GM19397 (cell line): ENCODE measurements at regions not wholly inside any gene's neighbourhood (a gene's known extent, or its start where the extent isn't known, plus 50 kb on each side); places are given as distances from the start of the nearest gene placed in this dataset.

Experiments
- ATAC-seq: cut with Tn5 transposase; IDR thresholded peaks from one replicate; pipeline ENCODE4 v1.9.1; 2021; ENCODE audit warnings: mild to moderate bottlenecking, moderate library complexity; ENCODE audit not compliant: unreplicated experiment

- no peak for ATAC-seq
Measured at GRCh38 chr6:126526996-126527606, 187.2 kb downstream of the CENPW start.

- no peak for ATAC-seq
Measured at GRCh38 chr6:126529637-126530362, 189.9 kb downstream of the CENPW start.

- no peak for ATAC-seq
Measured at GRCh38 chr6:126530775-126531174, 190.9 kb downstream of the CENPW start.

GRCh38 chr6:126531286-126531685 lies 191.4 kb downstream of the CENPW start:
- no peak for ATAC-seq

- ATAC-seq, result peak; percentile 59
Measured at GRCh38 chr6:126531840-126532239, 191.9 kb downstream of the CENPW start.

GRCh38 chr6:126534401-126534800 lies 194.5 kb downstream of the CENPW start:
- ATAC-seq, result no peak

- no peak for ATAC-seq
Measured at GRCh38 chr6:126535138-126535537, 195.2 kb downstream of the CENPW start.

GRCh38 chr6:126535595-126535994 lies 195.7 kb downstream of the CENPW start:
- ATAC-seq, result no peak

- ATAC-seq, result no peak
Measured at GRCh38 chr6:126537061-126537816, 197.3 kb downstream of the CENPW start.

GRCh38 chr6:126539022-126539421 lies 199.1 kb downstream of the CENPW start:
- no peak for ATAC-seq

GRCh38 chr6:126540161-126540560 lies 200.2 kb downstream of the CENPW start:
- no peak for ATAC-seq

- ATAC-seq, result no peak
Measured at GRCh38 chr6:126541806-126542491, 202.0 kb downstream of the CENPW start.

- ATAC-seq, result no peak
Measured at GRCh38 chr6:126546541-126547120, 206.7 kb downstream of the CENPW start.

- no peak for ATAC-seq
Measured at GRCh38 chr6:126548300-126548699, 208.4 kb downstream of the CENPW start.

- ATAC-seq, result no peak
Measured at GRCh38 chr6:126550323-126550722, 210.4 kb downstream of the CENPW start.

- ATAC-seq, result no peak
Measured at GRCh38 chr6:126551832-126552231, 211.9 kb downstream of the CENPW start.

GRCh38 chr6:126553854-126554253 lies 213.9 kb downstream of the CENPW start:
- no peak for ATAC-seq

GRCh38 chr6:126570507-126570906 lies 230.6 kb downstream of the CENPW start:
- ATAC-seq, result no peak

- ATAC-seq, result no peak
Measured at GRCh38 chr6:126574301-126574700, 234.4 kb downstream of the CENPW start.

GRCh38 chr6:126581316-126581715 lies 241.4 kb downstream of the CENPW start:
- no peak for ATAC-seq
